SK-N-MC (cell line): ENCODE measurements at regions not wholly inside any gene's neighbourhood (a gene's known extent, or its start where the extent isn't known, plus 50 kb on each side); places are given as distances from the start of the nearest gene placed in this dataset.

Experiments used
- DNase-seq: peaks from one replicate; pipeline ENCODE4 v3.0.0-alpha.2; 2011; ENCODE audit warnings: low read depth, low spot score
- H3K27ac ChIP-seq: fragments of 200-600 bp; sonication (generic); 2 replicates; pipeline ENCODE4 v1.5.1; 2016; ENCODE audit warnings: mixed run types
- H3K36me3 ChIP-seq: fragments of 200-600 bp; sonication (generic); 2 replicates; pipeline ENCODE4 v1.6.1; 2017; ENCODE audit warnings: antibody characterized with exemption, low read length, mixed read lengths; ENCODE audit not compliant: insufficient read depth
- H3K4me3 ChIP-seq: fragments of 200-600 bp; sonication (generic); 2 replicates; pipeline ENCODE4 v1.5.1; 2016
- H3K9ac ChIP-seq: fragments of 200-600 bp; sonication (generic); 2 replicates; pipeline ENCODE4 v1.8.0; 2017; ENCODE audit warnings: mixed run types, mixed read lengths; ENCODE audit not compliant: insufficient read length
- H3K9me3 ChIP-seq: fragments of 200-600 bp; sonication (generic); 2 replicates; pipeline ENCODE4 v1.6.1; 2017; ENCODE audit warnings: low read depth, mild to moderate bottlenecking, antibody characterized with exemption, low read length, moderate library complexity, mixed read lengths
- EZH2 ChIP-seq: fragments of 200-600 bp; sonication (generic); IDR thresholded peaks from one replicate; pipeline ENCODE4 v1.6.1; 2017; ENCODE audit warnings: antibody characterized with exemption
- FOXP2 ChIP-seq: optimal IDR thresholded peaks from 2 replicates; pipeline ENCODE3; 2011; ENCODE audit warnings: mild to moderate bottlenecking, moderate library complexity; ENCODE audit not compliant: insufficient read depth; ENCODE audit errors: extremely low read length, control extremely low read depth
- POLR2AphosphoS5 ChIP-seq: IDR thresholded peaks from 2 replicates; pipeline ENCODE4 v1.6.1; 2012; ENCODE audit warnings: mild to moderate bottlenecking, low read depth, low read length, borderline replicate concordance

GRCh38 chr4:24234288-24234848 lies 344.5 kb upstream of the PPARGC1A start:
- Histone ChIP-seq H3K36me3 (no peaks in the 10 kb centered on the region), H3K27ac (no peak overlapping the region), H3K9ac (no peak overlapping the region), H3K9me3 (no peaks in the 10 kb centered on the region), H3K4me3 (no peak overlapping the region)
- DNase-seq = no peak
- TF ChIP-seq POLR2AphosphoS5 (no peak), EZH2 (no peak), FOXP2 (no peak)

- H3K4me3 ChIP-seq = no peak overlapping the region
- DNase-seq = no peak
- no peaks in the 10 kb centered on the region for H3K9me3 ChIP-seq
- no peak overlapping the region for H3K27ac ChIP-seq
- no peak overlapping the region for H3K9ac ChIP-seq
- no peaks in the 10 kb centered on the region for H3K36me3 ChIP-seq
- TF ChIP-seq FOXP2 (no peak), EZH2 (no peak), POLR2AphosphoS5 (no peak)
Measured at GRCh38 chr4:24230955-24231354, 341.1 kb upstream of the PPARGC1A start.

- H3K9me3 ChIP-seq = no peaks in the 10 kb centered on the region
- H3K4me3 ChIP-seq = no peak overlapping the region
- TF ChIP-seq POLR2AphosphoS5 = no peak
- TF ChIP-seq FOXP2 = no peak
- TF ChIP-seq EZH2 = no peak
- H3K36me3 ChIP-seq = no peaks in the 10 kb centered on the region
- no peak overlapping the region for H3K27ac ChIP-seq
- DNase-seq = no peak
- no peak overlapping the region for H3K9ac ChIP-seq
Measured at GRCh38 chr4:24229978-24230377, 340.1 kb upstream of the PPARGC1A start.

- H3K27ac ChIP-seq = no peak overlapping the region
- no peak overlapping the region for H3K9ac ChIP-seq
- H3K9me3 ChIP-seq = no peaks in the 10 kb centered on the region
- H3K4me3 ChIP-seq = no peak overlapping the region
- H3K36me3 ChIP-seq = no peaks in the 10 kb centered on the region
- TF ChIP-seq FOXP2 (no peak), POLR2AphosphoS5 (no peak), EZH2 (no peak)
- DNase-seq = no peak
Measured at GRCh38 chr4:24228692-24229091, 338.8 kb upstream of the PPARGC1A start.

- Histone ChIP-seq H3K27ac (no peak overlapping the region), H3K9me3 (no peaks in the 10 kb centered on the region), H3K36me3 (no peaks in the 10 kb centered on the region), H3K4me3 (no peak overlapping the region), H3K9ac (no peak overlapping the region)
- no peak for DNase-seq
- TF ChIP-seq FOXP2 (no peak), POLR2AphosphoS5 (no peak)
Measured at GRCh38 chr4:24226667-24227066, 336.8 kb upstream of the PPARGC1A start.

- no peak for DNase-seq
- H3K9ac ChIP-seq = no peak overlapping the region
- no peak overlapping the region for H3K27ac ChIP-seq
- no peaks in the 10 kb centered on the region for H3K36me3 ChIP-seq
- TF ChIP-seq FOXP2 (no peak), POLR2AphosphoS5 (no peak), EZH2 (no peak)
- no peak overlapping the region for H3K4me3 ChIP-seq
- H3K9me3 ChIP-seq = no peaks in the 10 kb centered on the region
Measured at GRCh38 chr4:24226023-24226422, 336.2 kb upstream of the PPARGC1A start.

- Histone ChIP-seq H3K36me3 (no peaks in the 10 kb centered on the region), H3K27ac (no peak overlapping the region), H3K9ac (no peak overlapping the region), H3K9me3 (no peaks in the 10 kb centered on the region), H3K4me3 (no peak overlapping the region)
- DNase-seq = no peak
- TF ChIP-seq EZH2 = no peak
- TF ChIP-seq POLR2AphosphoS5 = no peak
- no peak for TF ChIP-seq FOXP2
Measured at GRCh38 chr4:24224446-24224845, 334.6 kb upstream of the PPARGC1A start.

- no peak overlapping the region for H3K4me3 ChIP-seq
- no peak for TF ChIP-seq EZH2
- TF ChIP-seq FOXP2 = no peak
- TF ChIP-seq POLR2AphosphoS5 = no peak
- no peaks in the 10 kb centered on the region for H3K36me3 ChIP-seq
- no peaks in the 10 kb centered on the region for H3K9me3 ChIP-seq
- H3K27ac ChIP-seq = no peak overlapping the region
- no peak for DNase-seq
- H3K9ac ChIP-seq = no peak overlapping the region
Measured at GRCh38 chr4:24219209-24219608, 329.4 kb upstream of the PPARGC1A start.

- DNase-seq = no peak
- H3K4me3 ChIP-seq = no peak overlapping the region
- H3K9me3 ChIP-seq = no peaks in the 10 kb centered on the region
- TF ChIP-seq EZH2 (no peak), FOXP2 (no peak), POLR2AphosphoS5 (no peak)
- H3K36me3 ChIP-seq = no peaks in the 10 kb centered on the region
- H3K27ac ChIP-seq = no peak overlapping the region
- H3K9ac ChIP-seq = no peak overlapping the region
Measured at GRCh38 chr4:24218566-24218965, 328.7 kb upstream of the PPARGC1A start.
